ENCODE measurements at regions not wholly inside any gene's neighbourhood (a gene's known extent, or its start where the extent isn't known, plus 50 kb on each side); places are given as distances from the start of the nearest gene placed in this dataset.

GRCh38 chr3:152113992-152114651, 154.6 kb upstream of the MBNL1 start (continued):
- no peak for TF ChIP-seq CREB5 (CRISPR knock-in tag; IDR thresholded peaks at IDR 0.05; ENCODE audit: low read depth)

GRCh38 chr3:152120601-152121269, 148.0 kb upstream of the MBNL1 start:
- TF ChIP-seq SNAI2 (CRISPR knock-in tag; IDR thresholded peaks at IDR 0.05) (no peak), PATZ1 (CRISPR knock-in tag; IDR thresholded peaks at IDR 0.05; ENCODE audit: borderline replicate concordance) (no peak), RARB (CRISPR knock-in tag; IDR thresholded peaks at IDR 0.05) (no peak), CSDC2 (CRISPR knock-in tag; IDR thresholded peaks at IDR 0.05) (no peak), ZNF8 (CRISPR knock-in tag; IDR thresholded peaks at IDR 0.05) (no peak), TSHZ2 (CRISPR knock-in tag; IDR thresholded peaks at IDR 0.05) (no peak), ZC3H10 (CRISPR knock-in tag; IDR thresholded peaks at IDR 0.05) (no peak)
- ATAC-seq, result peak; percentile 18

GRCh38 chr3:152121270-152121636, 147.5 kb upstream of the MBNL1 start:
- peak; percentile 88 for ATAC-seq
- TF ChIP-seq POU6F1 (CRISPR knock-in tag; IDR thresholded peaks at IDR 0.05; ENCODE audit: borderline replicate concordance, low read depth) (no peak), TOX (CRISPR knock-in tag; IDR thresholded peaks at IDR 0.05; ENCODE audit: borderline replicate concordance) (peak; percentile 77; the same call in 1 of the 2 replicates), SNAI2 (CRISPR knock-in tag; IDR thresholded peaks at IDR 0.05) (no peak), ZNF565 (CRISPR knock-in tag; conservative IDR thresholded peaks at IDR 0.05; ENCODE audit: low read depth) (no peak), BACH2 (CRISPR knock-in tag; IDR thresholded peaks at IDR 0.05; ENCODE audit: borderline replicate concordance) (no peak), TCF4 (CRISPR knock-in tag; IDR thresholded peaks at IDR 0.05; ENCODE audit: borderline replicate concordance) (no peak), ISL1 (CRISPR knock-in tag; IDR thresholded peaks at IDR 0.05) (peak; percentile 81), ZC3H10 (CRISPR knock-in tag; IDR thresholded peaks at IDR 0.05) (peak; percentile 89), PPARA (CRISPR knock-in tag; IDR thresholded peaks at IDR 0.05; ENCODE audit: borderline replicate concordance) (no peak), ZNF8 (CRISPR knock-in tag; IDR thresholded peaks at IDR 0.05) (no peak), CSRNP3 (CRISPR knock-in tag; IDR thresholded peaks at IDR 0.05) (no peak), PATZ1 (CRISPR knock-in tag; IDR thresholded peaks at IDR 0.05; ENCODE audit: borderline replicate concordance) (no peak), OSR1 (CRISPR knock-in tag; IDR thresholded peaks at IDR 0.05) (no peak), RARB (CRISPR knock-in tag; IDR thresholded peaks at IDR 0.05) (no peak), ZFP30 (CRISPR knock-in tag; IDR thresholded peaks at IDR 0.05) (no peak)
